ENCODE measurements at regions not wholly inside any gene's neighbourhood (a gene's known extent, or its start where the extent isn't known, plus 50 kb on each side); places are given as distances from the start of the nearest gene placed in this dataset.

GRCh38 chr2:7352191-7352590 is 435.0 kb downstream of the RNF144A start:
- no peak for TF ChIP-seq EZH2phosphoT487 (IDR thresholded peaks at IDR 0.05; ENCODE audit: low read length)
- no peak for TF ChIP-seq CTCF (IDR thresholded peaks at IDR 0.05; ENCODE audit: low read length)
- TF ChIP-seq EZH2 (optimal IDR thresholded peaks at IDR 0.05; ENCODE audit: low read depth, low read length) = no peak
- Histone ChIP-seq H3K4me1 (ENCODE audit: low read length) (no peaks in the 10 kb centered on the region), H3K27ac (ENCODE audit: low read length) (no peak overlapping the region), H3K27me3 (replicated peaks; ENCODE audit: insufficient read depth, low read length) (no peaks in the 10 kb centered on the region), H3F3A (ENCODE audit: insufficient read depth, low read length) (no peaks in the 10 kb centered on the region), H2AFZ (ENCODE audit: low read length) (no peak overlapping the region), H4K20me1 (ENCODE audit: insufficient read depth, low read length) (no peaks in the 10 kb centered on the region), H3K9me2 (replicated peaks; ENCODE audit: insufficient read depth, low read length) (no peaks in the 10 kb centered on the region), H3K9ac (ENCODE audit: low read length) (no peak overlapping the region), H3K4me2 (ENCODE audit: low read depth, low read length) (no peak overlapping the region), H3K9me3 (replicated peaks; ENCODE audit: insufficient read depth, low read length) (no peaks in the 10 kb centered on the region), H3K79me2 (ENCODE audit: low read length) (no peaks in the 10 kb centered on the region), H3K4me3 (ENCODE audit: low read length) (no peak overlapping the region), H3K36me3 (replicated peaks; ENCODE audit: insufficient read depth, low read length) (no peaks in the 10 kb centered on the region)
- DNase-seq = no peak

GRCh38 chr2:7353571-7353970 is 436.4 kb downstream of the RNF144A start:
- no peak for TF ChIP-seq EZH2phosphoT487 (IDR thresholded peaks at IDR 0.05; ENCODE audit: low read length)
- TF ChIP-seq CTCF (IDR thresholded peaks at IDR 0.05; ENCODE audit: low read length) = no peak
- TF ChIP-seq EZH2 (optimal IDR thresholded peaks at IDR 0.05; ENCODE audit: low read depth, low read length) = no peak
- Histone ChIP-seq H3K9ac (ENCODE audit: low read length) (no peak overlapping the region), H3K36me3 (replicated peaks; ENCODE audit: insufficient read depth, low read length) (no peaks in the 10 kb centered on the region), H2AFZ (ENCODE audit: low read length) (no peak overlapping the region), H3K4me1 (ENCODE audit: low read length) (no peaks in the 10 kb centered on the region), H3K27ac (ENCODE audit: low read length) (no peak overlapping the region), H3K4me3 (ENCODE audit: low read length) (no peak overlapping the region), H3K4me2 (ENCODE audit: low read depth, low read length) (no peak overlapping the region), H3K79me2 (ENCODE audit: low read length) (no peaks in the 10 kb centered on the region), H3K9me3 (replicated peaks; ENCODE audit: insufficient read depth, low read length) (no peaks in the 10 kb centered on the region), H4K20me1 (ENCODE audit: insufficient read depth, low read length) (no peaks in the 10 kb centered on the region), H3K27me3 (replicated peaks; ENCODE audit: insufficient read depth, low read length) (no peaks in the 10 kb centered on the region), H3K9me2 (replicated peaks; ENCODE audit: insufficient read depth, low read length) (no peaks in the 10 kb centered on the region), H3F3A (ENCODE audit: insufficient read depth, low read length) (no peaks in the 10 kb centered on the region)
- DNase-seq = no peak

GRCh38 chr2:7355781-7356180 is 438.6 kb downstream of the RNF144A start:
- TF ChIP-seq EZH2 (optimal IDR thresholded peaks at IDR 0.05; ENCODE audit: low read depth, low read length) (no peak), EZH2phosphoT487 (IDR thresholded peaks at IDR 0.05; ENCODE audit: low read length) (no peak), CTCF (IDR thresholded peaks at IDR 0.05; ENCODE audit: low read length) (no peak)
- H3K4me2 ChIP-seq (ENCODE audit: low read depth, low read length) = no peak overlapping the region
- no peak overlapping the region for H2AFZ ChIP-seq (ENCODE audit: low read length)
- H3K9ac ChIP-seq (ENCODE audit: low read length) = no peak overlapping the region
- H3K27ac ChIP-seq (ENCODE audit: low read length) = no peak overlapping the region
- no peaks in the 10 kb centered on the region for H3K9me3 ChIP-seq (replicated peaks; ENCODE audit: insufficient read depth, low read length)
- H3K36me3 ChIP-seq (replicated peaks; ENCODE audit: insufficient read depth, low read length) = no peaks in the 10 kb centered on the region
- no peak overlapping the region for H3K4me3 ChIP-seq (ENCODE audit: low read length)
- no peaks in the 10 kb centered on the region for H3K9me2 ChIP-seq (replicated peaks; ENCODE audit: insufficient read depth, low read length)
- H3K4me1 ChIP-seq (ENCODE audit: low read length) = no peaks in the 10 kb centered on the region
- H3F3A ChIP-seq (ENCODE audit: insufficient read depth, low read length) = no peaks in the 10 kb centered on the region
- H3K27me3 ChIP-seq (replicated peaks; ENCODE audit: insufficient read depth, low read length) = no peaks in the 10 kb centered on the region
- no peak for DNase-seq
- H3K79me2 ChIP-seq (ENCODE audit: low read length) = no peaks in the 10 kb centered on the region
- H4K20me1 ChIP-seq (ENCODE audit: insufficient read depth, low read length) = no peaks in the 10 kb centered on the region
